ENCODE measurements at regions not wholly inside any gene's neighbourhood (a gene's known extent, or its start where the extent isn't known, plus 50 kb on each side); places are given as distances from the start of the nearest gene placed in this dataset.

DNA sequence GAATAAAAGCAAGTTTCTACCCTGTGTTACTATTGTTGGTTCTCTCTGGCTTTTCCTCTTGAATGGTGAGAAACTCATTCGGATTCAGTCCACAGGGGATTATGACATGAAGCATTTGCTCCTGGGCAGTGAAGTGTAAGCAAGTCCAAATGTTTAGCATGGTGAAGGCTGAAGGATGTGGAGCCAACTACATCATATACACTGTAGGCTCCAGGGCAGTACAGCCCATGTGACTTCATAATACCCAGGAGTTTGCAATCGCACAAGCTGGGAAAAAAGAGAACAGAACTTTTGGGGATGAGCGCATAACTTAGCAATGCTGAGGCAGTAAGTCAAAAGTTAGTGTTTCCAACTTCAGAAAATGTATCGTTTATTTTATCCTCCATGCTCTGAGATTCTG, 695.7 kb upstream of the POU3F3 start:
- H3K36me3 Mint-ChIP-seq (ENCODE audit: insufficient read depth, unreplicated experiment) = no peaks in the 10 kb centered on the region
- no peaks in the 10 kb centered on the region for H3K4me1 Mint-ChIP-seq (ENCODE audit: low read depth, unreplicated experiment)
- no peaks in the 10 kb centered on the region for H3K27me3 Mint-ChIP-seq (ENCODE audit: unreplicated experiment)
- no peak overlapping the region for H3K27ac Mint-ChIP-seq (ENCODE audit: unreplicated experiment)
- CTCF ChIA-PET = no interaction called here
- intact Hi-C loops (cut with micrococcal nuclease; ENCODE audit: unreplicated experiment) = no loop called here
- BruUV-seq (replicated peaks) = no TSS peak
- no peak overlapping the region for H3K4me3 Mint-ChIP-seq (ENCODE audit: low read depth, unreplicated experiment)
- peaks cover 6% of the 10 kb centered on the region for H3K9me3 Mint-ChIP-seq (ENCODE audit: low read depth, unreplicated experiment)
- no peak for DNase-seq
- TF ChIP-seq, protein P1, sequence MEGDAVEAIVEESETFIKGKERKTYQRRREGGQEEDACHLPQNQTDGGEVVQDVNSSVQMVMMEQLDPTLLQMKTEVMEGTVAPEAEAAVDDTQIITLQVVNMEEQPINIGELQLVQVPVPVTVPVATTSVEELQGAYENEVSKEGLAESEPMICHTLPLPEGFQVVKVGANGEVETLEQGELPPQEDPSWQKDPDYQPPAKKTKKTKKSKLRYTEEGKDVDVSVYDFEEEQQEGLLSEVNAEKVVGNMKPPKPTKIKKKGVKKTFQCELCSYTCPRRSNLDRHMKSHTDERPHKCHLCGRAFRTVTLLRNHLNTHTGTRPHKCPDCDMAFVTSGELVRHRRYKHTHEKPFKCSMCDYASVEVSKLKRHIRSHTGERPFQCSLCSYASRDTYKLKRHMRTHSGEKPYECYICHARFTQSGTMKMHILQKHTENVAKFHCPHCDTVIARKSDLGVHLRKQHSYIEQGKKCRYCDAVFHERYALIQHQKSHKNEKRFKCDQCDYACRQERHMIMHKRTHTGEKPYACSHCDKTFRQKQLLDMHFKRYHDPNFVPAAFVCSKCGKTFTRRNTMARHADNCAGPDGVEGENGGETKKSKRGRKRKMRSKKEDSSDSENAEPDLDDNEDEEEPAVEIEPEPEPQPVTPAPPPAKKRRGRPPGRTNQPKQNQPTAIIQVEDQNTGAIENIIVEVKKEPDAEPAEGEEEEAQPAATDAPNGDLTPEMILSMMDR (IDR thresholded peaks at IDR 0.05; ENCODE audit: unreplicated experiment) = no peak

DNA sequence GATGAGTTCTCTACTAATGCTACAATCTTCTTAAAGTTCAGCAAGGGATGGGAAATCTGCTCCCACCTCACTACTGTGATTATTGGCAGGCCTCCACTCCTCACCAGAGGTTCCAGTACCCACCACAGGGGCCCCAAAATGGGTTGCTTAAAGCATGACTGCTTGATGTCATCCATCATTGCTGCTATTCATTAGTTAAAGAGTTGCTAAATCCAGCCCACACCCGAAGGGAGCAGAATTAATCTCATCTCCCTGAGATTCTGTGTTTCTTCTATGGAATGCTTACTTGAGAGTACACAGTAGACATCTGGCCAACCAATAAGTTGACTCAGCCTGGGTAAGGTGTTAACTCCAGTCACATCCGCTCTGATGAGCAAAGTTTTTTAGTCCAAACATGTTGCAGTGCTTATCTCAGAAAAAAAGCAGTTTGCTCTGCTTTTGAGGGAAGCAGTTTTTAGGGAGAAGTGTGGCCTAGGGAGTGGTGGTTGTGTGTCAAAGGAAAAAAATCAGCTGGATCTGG, 690.2 kb upstream of the POU3F3 start:
- no peaks in the 10 kb centered on the region for H3K27me3 Mint-ChIP-seq (ENCODE audit: unreplicated experiment)
- peaks cover 9% of the 10 kb centered on the region for H3K9me3 Mint-ChIP-seq (ENCODE audit: low read depth, unreplicated experiment)
- H3K27ac Mint-ChIP-seq (ENCODE audit: unreplicated experiment) = no peak overlapping the region
- BruUV-seq (replicated peaks) = no TSS peak
- DNase-seq = no peak
- TF ChIP-seq, protein P1 (IDR thresholded peaks at IDR 0.05; ENCODE audit: unreplicated experiment) = no peak
- no peaks in the 10 kb centered on the region for H3K4me1 Mint-ChIP-seq (ENCODE audit: low read depth, unreplicated experiment)
- H3K36me3 Mint-ChIP-seq (ENCODE audit: insufficient read depth, unreplicated experiment) = no peaks in the 10 kb centered on the region
- intact Hi-C loops (cut with micrococcal nuclease; ENCODE audit: unreplicated experiment) = no loop called here
- CTCF ChIA-PET = interaction anchor here (0.7 kb wide), 1 partner anchor 1042 kb away, joined by 3 read pairs; no protein-coding TSS in a partner anchor
- H3K4me3 Mint-ChIP-seq (ENCODE audit: low read depth, unreplicated experiment) = no peak overlapping the region

DNA sequence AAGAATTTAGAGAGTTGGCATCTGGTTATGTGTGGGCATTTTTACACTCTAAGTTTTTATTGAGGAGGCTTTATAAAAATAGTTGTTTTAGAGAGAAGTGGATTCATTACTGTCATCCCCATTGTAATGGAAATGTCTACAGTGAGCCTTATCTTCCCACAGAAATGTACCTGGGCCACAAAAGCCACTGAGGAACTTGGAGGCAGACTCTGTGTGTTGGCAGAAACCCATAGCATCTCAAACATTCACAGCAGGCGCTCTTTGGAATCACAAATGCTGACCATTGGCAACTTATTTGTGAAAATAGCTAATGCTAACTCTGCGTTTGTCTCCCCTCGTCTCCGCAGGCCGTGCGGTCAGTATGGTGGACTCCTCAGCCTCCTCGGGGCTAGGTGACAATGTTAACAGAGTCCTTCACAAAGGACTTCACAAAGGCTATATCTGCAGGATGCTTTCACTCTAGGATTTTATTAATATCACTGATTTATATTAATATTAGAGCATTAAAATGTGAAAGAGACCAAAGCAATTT, 689.1 kb upstream of the POU3F3 start:
- H3K27ac Mint-ChIP-seq (ENCODE audit: unreplicated experiment) = no peak overlapping the region
- DNase-seq = no peak
- intact Hi-C loops (cut with micrococcal nuclease; ENCODE audit: unreplicated experiment) = no loop called here
- CTCF ChIA-PET = no interaction called here
- peaks cover 9% of the 10 kb centered on the region for H3K9me3 Mint-ChIP-seq (ENCODE audit: low read depth, unreplicated experiment)
- no peaks in the 10 kb centered on the region for H3K4me1 Mint-ChIP-seq (ENCODE audit: low read depth, unreplicated experiment)
- no peaks in the 10 kb centered on the region for H3K36me3 Mint-ChIP-seq (ENCODE audit: insufficient read depth, unreplicated experiment)
- H3K27me3 Mint-ChIP-seq (ENCODE audit: unreplicated experiment) = no peaks in the 10 kb centered on the region
- no TSS peak for BruUV-seq (replicated peaks)
- no peak overlapping the region for H3K4me3 Mint-ChIP-seq (ENCODE audit: low read depth, unreplicated experiment)
- TF ChIP-seq, protein P1 (IDR thresholded peaks at IDR 0.05; ENCODE audit: unreplicated experiment) = no peak

DNA sequence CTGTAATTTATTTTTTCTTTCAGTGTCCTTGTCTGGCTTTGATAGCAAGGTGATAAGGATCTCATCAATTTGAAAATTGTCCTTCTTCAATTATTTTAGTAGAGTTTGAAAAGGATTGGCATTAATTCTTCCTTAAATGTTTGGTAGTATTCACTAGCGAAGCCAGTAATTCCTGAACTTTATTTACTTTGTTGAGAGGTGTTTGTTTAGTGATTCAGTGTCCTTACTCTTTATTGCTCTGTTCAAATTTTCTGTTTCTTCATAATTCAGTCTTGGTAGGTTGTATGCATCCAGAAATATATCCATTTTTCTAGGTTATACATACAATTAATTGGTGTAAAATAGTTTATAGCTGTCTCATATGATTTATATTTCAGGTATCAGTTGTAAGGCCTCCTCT, 676.7 kb upstream of the POU3F3 start:
- CTCF ChIA-PET = no interaction called here
- no peaks in the 10 kb centered on the region for H3K4me1 Mint-ChIP-seq (ENCODE audit: low read depth, unreplicated experiment)
- no peak overlapping the region for H3K4me3 Mint-ChIP-seq (ENCODE audit: low read depth, unreplicated experiment)
- TF ChIP-seq, protein P1 (IDR thresholded peaks at IDR 0.05; ENCODE audit: unreplicated experiment) = no peak
- BruUV-seq (replicated peaks) = no TSS peak
- H3K27ac Mint-ChIP-seq (ENCODE audit: unreplicated experiment) = no peak overlapping the region
- intact Hi-C loops (cut with micrococcal nuclease; ENCODE audit: unreplicated experiment) = no loop called here
- H3K36me3 Mint-ChIP-seq (ENCODE audit: insufficient read depth, unreplicated experiment) = no peaks in the 10 kb centered on the region
- peaks cover 10% of the 10 kb centered on the region for H3K9me3 Mint-ChIP-seq (ENCODE audit: low read depth, unreplicated experiment)
- no peak for DNase-seq
- no peaks in the 10 kb centered on the region for H3K27me3 Mint-ChIP-seq (ENCODE audit: unreplicated experiment)

Measured in Calu3 (cell line).